ENCODE measurements at regions not wholly inside any gene's neighbourhood (a gene's known extent, or its start where the extent isn't known, plus 50 kb on each side); places are given as distances from the start of the nearest gene placed in this dataset.
A peak's percentile ranks its signal among the peaks of the same experiment; 100 is the strongest.

DNA sequence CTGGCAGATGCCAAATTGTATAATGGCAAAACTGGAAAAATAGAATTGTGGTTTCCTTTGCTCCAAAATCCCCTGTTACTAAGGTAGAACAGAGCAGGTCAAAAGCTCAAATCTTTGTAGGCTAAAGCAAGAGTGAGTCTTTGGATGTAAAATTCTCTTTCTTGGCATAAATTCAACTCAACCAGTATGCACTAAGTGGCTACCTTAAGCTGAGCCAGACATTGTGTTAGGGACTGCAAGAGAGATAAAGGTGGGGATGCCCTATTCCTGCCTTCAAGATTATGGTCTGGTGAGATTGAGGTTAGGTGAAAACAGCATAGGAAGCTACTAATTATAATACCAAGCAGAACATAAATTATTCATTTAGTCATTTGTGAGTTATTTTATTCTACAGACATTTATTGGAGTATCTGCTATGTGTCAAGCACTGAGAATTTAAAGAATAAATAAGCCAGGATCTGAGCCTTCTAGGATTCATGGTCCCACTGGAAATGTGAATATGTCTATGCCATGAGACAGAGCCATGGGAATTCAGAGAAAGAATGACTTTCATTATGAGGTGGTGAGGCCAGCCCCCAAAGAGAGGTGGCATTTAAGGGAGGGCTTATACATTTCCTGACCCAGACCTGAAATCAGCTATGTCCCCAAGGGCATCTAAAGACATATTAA, 198.0 kb upstream of the NCKAP5 start:
- DNase-seq (ENCODE audit: low read depth in 2 of 3, low spot score in 1 of 3): no peak

DNA sequence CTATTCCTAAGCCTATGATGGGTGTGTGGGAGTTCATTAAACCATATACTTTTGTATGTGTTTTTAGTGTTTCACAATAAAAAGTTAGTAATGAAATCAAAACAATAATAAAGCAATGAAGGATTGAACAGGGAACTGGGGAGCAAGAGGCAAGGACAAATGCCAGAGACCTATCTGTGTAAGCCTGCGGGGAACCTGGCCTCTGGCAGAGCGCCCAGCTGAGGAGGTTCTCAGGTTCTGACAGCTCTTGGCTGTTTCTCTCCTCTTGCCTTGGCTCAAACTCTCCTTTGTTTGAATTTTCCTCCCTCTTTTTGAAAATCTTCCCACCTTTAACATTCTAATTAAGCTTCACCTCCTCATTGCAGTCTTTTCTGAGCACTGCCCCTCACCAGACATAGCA, 200.0 kb upstream of the NCKAP5 start:
- DNase-seq (ENCODE audit: low read depth in 2 of 3, low spot score in 1 of 3): no peak

- DNase-seq (ENCODE audit: low read depth in 2 of 3, low spot score in 1 of 3): no peak
Observed at GRCh38 chr2:133768658-133769435, 200.6 kb upstream of the NCKAP5 start.

- no peak for DNase-seq (ENCODE audit: low read depth in 2 of 3, low spot score in 1 of 3)
Observed at GRCh38 chr2:133773854-133774653, 205.8 kb upstream of the NCKAP5 start.

DNA sequence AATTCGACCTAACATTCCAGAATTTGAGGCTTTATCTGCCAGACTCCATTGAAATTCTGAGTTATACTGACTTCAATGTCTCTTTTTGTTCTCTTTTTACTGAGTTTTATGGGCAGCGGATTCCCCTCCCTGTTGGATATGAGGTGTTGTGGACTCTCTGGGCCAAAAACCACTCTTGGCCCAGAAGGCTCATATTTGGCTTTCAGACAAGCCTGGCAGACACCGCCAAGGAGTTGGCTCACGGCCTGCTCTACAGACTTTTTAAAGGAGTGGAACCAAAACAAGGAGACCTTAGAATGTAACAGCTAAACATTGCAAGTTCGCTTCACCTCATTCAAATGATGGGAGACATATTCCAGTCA, 206.4 kb upstream of the NCKAP5 start:
- DNase-seq (ENCODE audit: low read depth in 2 of 3, low spot score in 1 of 3): no peak

DNA sequence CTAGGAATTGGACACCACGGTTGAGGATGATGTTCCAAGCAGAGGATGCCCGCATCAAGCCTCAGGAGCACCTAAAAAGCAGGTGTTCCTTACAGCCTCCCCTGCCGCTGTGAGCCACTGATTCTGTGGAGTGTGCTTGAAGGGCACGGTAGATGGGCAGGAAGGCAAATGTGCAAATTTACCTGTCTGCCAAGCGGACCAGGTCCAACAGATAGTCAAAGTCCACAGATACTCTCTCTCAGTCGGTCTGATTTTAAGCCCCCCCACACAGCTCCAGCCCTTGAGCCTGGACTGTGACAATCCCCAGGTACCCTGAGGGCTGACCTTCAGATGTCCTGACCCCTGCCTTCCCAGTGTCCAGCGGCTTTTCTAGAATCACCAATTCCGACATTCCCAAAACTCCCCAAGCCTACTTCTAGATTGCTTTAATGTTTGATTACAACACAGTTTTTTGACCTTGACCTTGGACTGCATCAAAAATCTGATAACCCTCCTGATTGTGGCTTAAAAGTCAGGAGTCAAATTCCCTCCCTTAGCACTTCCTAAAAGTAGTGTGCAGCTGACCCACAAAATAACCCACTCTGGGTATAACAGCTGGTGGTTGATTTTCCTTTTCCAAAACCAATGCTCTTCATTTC, 208.8 kb upstream of the NCKAP5 start:
- no peak for DNase-seq (ENCODE audit: low read depth in 2 of 3, low spot score in 1 of 3)

DNA sequence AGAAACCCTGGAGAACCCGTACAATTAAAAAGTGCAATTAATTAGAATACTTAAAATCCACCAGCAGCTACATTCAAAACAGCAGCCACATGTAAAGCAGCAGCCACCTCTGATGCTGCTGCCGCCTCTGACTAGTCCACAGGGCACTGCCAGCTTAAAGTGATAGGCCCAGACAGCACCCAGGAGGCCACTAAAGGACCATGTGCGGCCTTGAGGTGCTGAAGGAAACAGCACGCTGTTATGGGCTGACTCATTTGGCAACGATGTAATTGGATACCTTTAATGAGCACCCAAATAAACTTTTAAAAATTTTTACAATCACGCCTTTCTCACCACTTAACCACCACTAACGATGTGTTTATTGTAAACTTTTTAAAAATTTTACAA, 209.3 kb upstream of the NCKAP5 start:
- DNase-seq (ENCODE audit: low read depth in 2 of 3, low spot score in 1 of 3): no peak

DNA sequence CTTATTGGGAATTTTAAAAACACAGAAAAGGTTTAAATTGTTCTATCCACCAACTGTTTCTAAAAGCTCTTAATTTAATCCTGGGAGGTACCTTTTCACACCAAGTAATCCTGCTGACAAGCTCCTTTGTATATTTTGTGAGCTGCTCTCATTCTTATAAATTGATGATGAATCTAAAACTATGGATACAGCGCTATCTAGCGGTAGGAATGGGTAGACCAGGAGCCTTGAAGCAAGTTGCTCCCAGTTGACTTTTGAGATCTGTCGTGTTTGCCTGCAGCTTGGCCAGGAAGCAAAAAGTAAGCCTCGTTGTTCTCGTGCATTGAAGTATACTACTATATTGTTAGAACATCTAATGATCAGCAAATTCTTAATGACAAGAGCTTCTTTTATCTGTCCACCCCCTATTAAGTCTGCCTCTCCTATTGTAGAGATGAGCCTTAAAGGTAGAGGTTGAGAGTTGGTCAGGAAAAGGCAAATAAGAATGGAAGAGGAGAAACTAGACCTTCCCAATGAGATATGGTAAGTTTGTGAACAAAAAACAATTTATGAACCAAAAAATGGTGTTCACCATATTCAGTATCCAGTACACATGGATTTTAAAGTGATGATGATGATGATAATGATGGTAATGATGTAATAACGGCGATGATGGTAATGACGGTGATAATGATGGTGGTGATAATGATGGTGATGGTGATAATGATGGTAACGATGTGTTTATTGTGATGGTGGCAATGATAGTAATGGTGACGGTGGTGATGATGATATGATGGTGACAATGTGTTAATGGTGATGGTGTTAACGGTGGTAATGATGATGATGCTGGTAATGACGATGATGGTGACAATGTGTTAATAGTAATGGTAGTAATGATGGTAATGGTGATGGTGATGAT, 212.1 kb upstream of the NCKAP5 start:
- peak in 1 of 3 donors; percentile 22 for DNase-seq (ENCODE audit: low read depth in 2 of 3, low spot score in 1 of 3)

GRCh38 chr2:133780997-133781513, 212.8 kb upstream of the NCKAP5 start:
- DNase-seq (ENCODE audit: low read depth in 2 of 3, low spot score in 1 of 3): no peak

DNA sequence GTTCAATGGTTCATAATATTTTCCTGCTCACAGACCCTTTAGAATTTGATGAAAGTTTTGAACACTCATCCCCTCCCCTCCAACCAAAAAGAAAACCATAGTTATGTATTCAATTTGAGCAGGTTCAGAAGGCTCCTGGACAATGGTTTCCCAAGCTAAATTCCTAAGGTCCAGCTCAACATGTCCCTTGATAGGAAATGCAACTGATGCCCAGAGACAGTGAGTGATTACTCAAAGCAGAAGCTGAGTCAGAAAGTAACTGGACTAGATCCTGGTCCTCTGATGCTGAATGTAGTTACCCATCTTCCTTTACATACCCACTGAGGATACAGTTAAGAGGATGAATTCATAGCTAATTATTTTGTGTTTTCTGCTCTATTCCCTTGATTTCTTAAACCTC, 218.9 kb upstream of the NCKAP5 start:
- DNase-seq (ENCODE audit: low read depth in 2 of 3, low spot score in 1 of 3): no peak

DNA sequence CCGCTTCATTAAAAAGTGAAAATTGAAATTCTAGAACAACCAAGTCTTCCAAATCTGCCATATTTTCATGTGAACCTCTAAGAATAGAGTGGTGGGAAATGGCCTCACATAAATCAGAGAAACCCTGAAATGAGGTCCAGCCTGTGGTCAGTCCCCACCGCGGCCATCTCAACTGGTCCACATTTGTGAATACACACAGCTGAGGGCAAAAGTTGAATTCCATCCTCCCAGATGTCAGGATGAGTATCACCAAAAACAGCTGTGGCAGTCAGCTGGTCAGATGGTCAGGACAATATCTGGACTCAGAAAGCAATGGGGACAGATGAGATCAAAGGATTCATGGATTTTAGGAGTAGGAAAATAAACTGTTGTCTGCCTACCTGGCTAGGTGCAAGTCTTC, 219.4 kb upstream of the NCKAP5 start:
- no peak for DNase-seq (ENCODE audit: low read depth in 2 of 3, low spot score in 1 of 3)

- DNase-seq (ENCODE audit: low read depth in 2 of 3, low spot score in 1 of 3): no peak
Observed at GRCh38 chr2:133788386-133788785, 220.1 kb upstream of the NCKAP5 start.

- no peak for DNase-seq (ENCODE audit: low read depth in 2 of 3, low spot score in 1 of 3)
Observed at GRCh38 chr2:133789743-133790142, 221.5 kb upstream of the NCKAP5 start.

DNA sequence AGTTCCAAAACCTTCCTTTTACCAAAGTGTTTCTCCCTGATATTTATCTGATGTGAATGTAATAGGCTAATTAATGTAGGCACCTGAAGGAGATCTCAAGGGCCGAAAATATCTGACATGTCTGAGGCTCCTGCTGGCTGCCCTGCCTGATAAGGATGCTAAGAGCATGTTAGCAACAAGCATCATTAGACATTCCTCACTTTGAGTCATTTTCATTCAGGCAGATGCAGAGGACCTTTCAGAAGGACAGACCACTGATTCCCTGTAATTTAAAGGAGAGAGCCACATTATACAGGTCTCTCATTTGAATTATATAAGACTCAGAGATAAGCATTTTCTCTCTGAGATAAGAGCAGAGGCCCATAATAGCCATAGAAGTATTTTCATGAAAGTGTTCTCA, 222.4 kb upstream of the NCKAP5 start:
- DNase-seq (ENCODE audit: low read depth in 2 of 3, low spot score in 1 of 3): no peak

- DNase-seq (ENCODE audit: low read depth in 2 of 3, low spot score in 1 of 3): no peak
Observed at GRCh38 chr2:133791191-133791590, 222.9 kb upstream of the NCKAP5 start.

DNA sequence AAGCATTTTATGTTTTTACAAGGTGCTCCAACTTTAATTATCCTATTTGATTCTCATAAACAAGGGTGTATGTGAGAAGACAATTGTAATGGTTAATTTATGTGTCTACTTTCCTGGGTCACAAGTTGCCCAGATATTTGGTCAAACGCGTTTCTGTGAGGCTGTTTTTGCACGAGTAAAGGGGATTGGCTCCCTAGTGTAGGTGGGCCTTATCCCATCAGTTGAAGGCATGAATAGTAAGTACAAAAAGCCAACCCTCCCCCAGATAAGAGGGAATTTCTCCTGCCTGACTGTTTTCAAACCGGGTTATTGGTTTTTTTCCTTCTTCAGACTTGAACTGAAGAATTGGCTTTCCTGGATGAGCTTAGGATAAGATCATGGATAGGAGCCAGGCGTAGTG, 224.0 kb upstream of the NCKAP5 start:
- DNase-seq (ENCODE audit: low read depth in 2 of 3, low spot score in 1 of 3): no peak

GRCh38 chr2:133794114-133794513, 225.9 kb upstream of the NCKAP5 start:
- DNase-seq (ENCODE audit: low read depth in 2 of 3, low spot score in 1 of 3): no peak

DNA sequence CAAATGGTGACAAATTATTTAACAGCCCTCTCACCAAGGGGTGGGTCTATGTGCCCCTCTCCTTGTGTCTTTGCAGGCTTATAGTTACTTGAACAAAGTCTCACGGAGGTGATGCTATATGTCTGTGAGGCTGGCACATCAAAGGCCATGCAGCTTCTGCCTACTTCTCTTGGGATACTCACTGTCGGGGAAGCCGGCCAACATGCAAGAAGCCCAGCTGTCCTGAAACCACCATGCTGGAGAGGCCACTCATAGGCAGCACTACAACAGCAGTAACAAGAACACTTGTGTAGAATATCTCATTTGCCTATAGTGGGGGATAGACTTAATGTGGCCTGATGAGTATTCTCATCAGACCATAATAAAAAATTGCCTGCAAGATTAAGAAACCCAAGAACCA, 233.7 kb upstream of the NCKAP5 start:
- no peak for DNase-seq (ENCODE audit: low read depth in 2 of 3, low spot score in 1 of 3)

DNA sequence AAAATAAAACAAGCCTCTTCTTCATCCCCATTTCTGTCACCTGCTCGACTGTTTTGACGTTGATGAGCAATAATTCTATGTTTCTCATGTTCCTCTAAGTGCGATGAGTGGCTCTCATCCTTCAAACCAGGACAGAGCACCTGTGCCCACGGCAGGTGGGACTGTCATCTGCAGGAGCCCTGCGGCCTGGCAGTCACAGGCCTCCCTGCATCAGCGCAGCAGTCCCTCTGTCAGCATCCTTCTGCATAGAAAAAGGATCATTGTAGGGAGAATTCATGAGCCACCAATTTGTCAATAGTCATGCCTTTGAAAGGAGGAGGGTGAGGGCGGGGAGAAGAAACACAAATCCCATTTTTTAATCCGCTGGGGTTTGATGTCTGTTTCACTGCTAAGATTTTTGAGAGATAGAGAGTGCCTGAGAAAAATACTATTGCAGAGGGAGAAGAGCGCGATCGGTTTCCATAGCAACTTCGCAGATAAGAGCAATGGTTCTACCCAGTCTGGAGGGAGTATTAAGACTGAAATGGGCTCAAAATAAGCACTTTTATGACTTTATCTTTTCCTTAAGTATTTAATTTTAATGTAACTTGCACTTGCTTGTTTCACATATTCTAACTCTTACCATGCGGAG, 234.3 kb upstream of the NCKAP5 start:
- DNase-seq (ENCODE audit: low read depth in 2 of 3, low spot score in 1 of 3): no peak

DNA sequence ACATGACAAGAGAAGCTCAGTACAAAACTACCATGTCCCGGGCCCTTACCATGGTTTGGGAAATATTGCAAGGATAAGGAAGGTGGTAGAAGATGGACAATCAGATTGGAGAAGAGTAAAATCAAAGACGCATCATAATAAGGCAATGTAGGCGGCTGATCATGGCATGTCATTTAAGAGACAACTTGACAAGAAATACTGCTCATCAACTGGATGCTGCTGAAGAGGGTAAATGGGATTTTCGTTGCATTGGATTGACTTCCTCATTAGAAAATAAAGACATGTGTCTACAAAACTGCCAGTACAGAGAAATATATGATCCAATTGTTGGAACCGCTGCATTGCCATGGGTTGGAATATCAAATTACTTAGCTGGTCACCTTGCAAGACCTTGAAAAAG, 238.3 kb upstream of the NCKAP5 start:
- DNase-seq (ENCODE audit: low read depth in 2 of 3, low spot score in 1 of 3): no peak
